ENCODE measurements at regions not wholly inside any gene's neighbourhood (a gene's known extent, or its start where the extent isn't known, plus 50 kb on each side); places are given as distances from the start of the nearest gene placed in this dataset.

- no peak for DNase-seq
- H3K27me3 ChIP-seq: no peaks in the 10 kb centered on the region
- H3K9me3 ChIP-seq: no peaks in the 10 kb centered on the region
- H3K27ac ChIP-seq: no peak overlapping the region
- H3K36me3 ChIP-seq: no peaks in the 10 kb centered on the region
- no peak for TF ChIP-seq POLR2A (IDR thresholded peaks at IDR 0.05)
- TF ChIP-seq, protein P1, sequence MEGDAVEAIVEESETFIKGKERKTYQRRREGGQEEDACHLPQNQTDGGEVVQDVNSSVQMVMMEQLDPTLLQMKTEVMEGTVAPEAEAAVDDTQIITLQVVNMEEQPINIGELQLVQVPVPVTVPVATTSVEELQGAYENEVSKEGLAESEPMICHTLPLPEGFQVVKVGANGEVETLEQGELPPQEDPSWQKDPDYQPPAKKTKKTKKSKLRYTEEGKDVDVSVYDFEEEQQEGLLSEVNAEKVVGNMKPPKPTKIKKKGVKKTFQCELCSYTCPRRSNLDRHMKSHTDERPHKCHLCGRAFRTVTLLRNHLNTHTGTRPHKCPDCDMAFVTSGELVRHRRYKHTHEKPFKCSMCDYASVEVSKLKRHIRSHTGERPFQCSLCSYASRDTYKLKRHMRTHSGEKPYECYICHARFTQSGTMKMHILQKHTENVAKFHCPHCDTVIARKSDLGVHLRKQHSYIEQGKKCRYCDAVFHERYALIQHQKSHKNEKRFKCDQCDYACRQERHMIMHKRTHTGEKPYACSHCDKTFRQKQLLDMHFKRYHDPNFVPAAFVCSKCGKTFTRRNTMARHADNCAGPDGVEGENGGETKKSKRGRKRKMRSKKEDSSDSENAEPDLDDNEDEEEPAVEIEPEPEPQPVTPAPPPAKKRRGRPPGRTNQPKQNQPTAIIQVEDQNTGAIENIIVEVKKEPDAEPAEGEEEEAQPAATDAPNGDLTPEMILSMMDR (IDR thresholded peaks at IDR 0.05): no peak
- no peaks in the 10 kb centered on the region for H3K4me1 ChIP-seq
- no peak overlapping the region for H3K4me3 ChIP-seq
These were observed 384.4 kb downstream of the EPM2A start for GRCh38 chr6:145350928-145351327.

DNA sequence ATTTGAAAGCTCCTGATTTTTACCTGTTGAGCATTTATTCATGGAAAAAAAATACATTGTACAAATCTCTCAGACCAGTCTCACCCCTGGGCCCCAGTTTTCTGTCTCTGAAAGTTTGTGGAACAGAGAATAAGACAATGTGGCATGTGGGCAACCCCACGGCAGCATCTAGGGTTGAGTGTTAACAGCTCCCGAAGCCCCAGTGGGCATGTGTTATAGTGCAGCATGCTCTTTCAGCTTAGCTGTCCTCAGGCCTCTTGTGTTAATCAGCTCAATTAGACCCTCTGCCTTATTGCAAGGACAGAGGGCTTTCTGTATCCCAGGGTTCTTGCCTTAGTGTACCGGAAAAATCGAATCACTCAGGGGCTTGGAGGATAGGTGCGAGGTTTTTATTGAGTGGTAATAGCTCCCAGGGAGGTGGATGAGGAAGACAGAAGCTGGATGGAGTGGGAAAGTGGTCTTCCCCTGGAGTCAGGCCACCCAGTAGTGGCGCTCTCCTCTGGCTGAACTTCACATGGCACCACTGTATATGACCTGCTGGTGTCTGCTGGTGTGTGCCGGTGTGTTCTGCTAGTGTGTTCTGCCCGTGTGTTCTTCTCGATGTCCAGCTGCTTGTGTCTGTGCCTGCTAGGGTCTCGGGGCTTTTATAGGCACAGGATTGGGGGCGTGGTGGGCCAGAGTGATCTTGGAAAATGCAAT, 382.8 kb downstream of the EPM2A start:
- H3K27ac ChIP-seq: no peak overlapping the region
- no peaks in the 10 kb centered on the region for H3K36me3 ChIP-seq
- H3K27me3 ChIP-seq: no peaks in the 10 kb centered on the region
- H3K9me3 ChIP-seq: no peaks in the 10 kb centered on the region
- H3K4me1 ChIP-seq: no peaks in the 10 kb centered on the region
- H3K4me3 ChIP-seq: no peak overlapping the region
- no peak for DNase-seq
- TF ChIP-seq POLR2A (IDR thresholded peaks at IDR 0.05): no peak
- TF ChIP-seq, protein P1 (IDR thresholded peaks at IDR 0.05): no peak

GRCh38 chr6:145360865-145361264, 374.5 kb downstream of the EPM2A start:
- no peak for DNase-seq
- Histone ChIP-seq H3K36me3 (no peaks in the 10 kb centered on the region), H3K27me3 (no peaks in the 10 kb centered on the region), H3K4me3 (no peak overlapping the region), H3K4me1 (no peaks in the 10 kb centered on the region), H3K27ac (no peak overlapping the region), H3K9me3 (no peaks in the 10 kb centered on the region)
- TF ChIP-seq, protein P1 (IDR thresholded peaks at IDR 0.05): no peak
- no peak for TF ChIP-seq POLR2A (IDR thresholded peaks at IDR 0.05)

- DNase-seq: no peak
- TF ChIP-seq POLR2A (IDR thresholded peaks at IDR 0.05): no peak
- TF ChIP-seq, protein P1 (IDR thresholded peaks at IDR 0.05): no peak
- Histone ChIP-seq H3K4me3 (no peak overlapping the region), H3K9me3 (no peaks in the 10 kb centered on the region), H3K4me1 (no peaks in the 10 kb centered on the region), H3K27ac (no peak overlapping the region), H3K27me3 (no peaks in the 10 kb centered on the region), H3K36me3 (no peaks in the 10 kb centered on the region)
These were observed 368.2 kb downstream of the EPM2A start for GRCh38 chr6:145367149-145367548.

- Histone ChIP-seq H3K4me3 (no peak overlapping the region), H3K27ac (no peak overlapping the region), H3K27me3 (no peaks in the 10 kb centered on the region), H3K36me3 (no peaks in the 10 kb centered on the region), H3K4me1 (no peaks in the 10 kb centered on the region), H3K9me3 (no peaks in the 10 kb centered on the region)
- DNase-seq: no peak
- TF ChIP-seq, protein P1 (IDR thresholded peaks at IDR 0.05): no peak
- TF ChIP-seq POLR2A (IDR thresholded peaks at IDR 0.05): no peak
These were observed 367.2 kb downstream of the EPM2A start for GRCh38 chr6:145368075-145368474.

DNA sequence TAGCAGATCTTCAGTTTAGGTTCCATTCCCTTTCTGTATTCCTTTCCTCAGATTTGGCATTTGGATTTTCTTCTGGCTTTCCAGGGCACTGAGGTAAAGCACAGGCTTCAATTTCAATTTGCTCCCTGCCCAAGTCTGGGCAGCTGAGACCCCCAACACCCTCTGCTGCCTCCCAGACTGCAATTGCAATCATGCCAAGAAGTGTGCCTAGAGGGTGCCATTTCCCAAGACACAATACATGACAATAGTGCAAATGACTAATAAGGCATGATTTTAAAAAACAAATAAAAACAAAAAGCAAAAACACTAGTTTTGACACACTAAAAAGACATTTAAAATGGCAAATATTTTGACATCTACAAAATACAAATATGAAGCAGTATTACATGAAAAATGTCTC, 364.8 kb downstream of the EPM2A start:
- DNase-seq: no peak
- H3K27me3 ChIP-seq: no peaks in the 10 kb centered on the region
- H3K4me3 ChIP-seq: no peak overlapping the region
- H3K4me1 ChIP-seq: no peaks in the 10 kb centered on the region
- TF ChIP-seq, protein P1 (IDR thresholded peaks at IDR 0.05): no peak
- no peak for TF ChIP-seq POLR2A (IDR thresholded peaks at IDR 0.05)
- H3K9me3 ChIP-seq: no peaks in the 10 kb centered on the region
- H3K36me3 ChIP-seq: no peaks in the 10 kb centered on the region
- H3K27ac ChIP-seq: no peak overlapping the region

All from Peyer's patch (tissue), 4 donors.